ENCODE measurements at regions not wholly inside any gene's neighbourhood (a gene's known extent, or its start where the extent isn't known, plus 50 kb on each side); places are given as distances from the start of the nearest gene placed in this dataset.

DNA sequence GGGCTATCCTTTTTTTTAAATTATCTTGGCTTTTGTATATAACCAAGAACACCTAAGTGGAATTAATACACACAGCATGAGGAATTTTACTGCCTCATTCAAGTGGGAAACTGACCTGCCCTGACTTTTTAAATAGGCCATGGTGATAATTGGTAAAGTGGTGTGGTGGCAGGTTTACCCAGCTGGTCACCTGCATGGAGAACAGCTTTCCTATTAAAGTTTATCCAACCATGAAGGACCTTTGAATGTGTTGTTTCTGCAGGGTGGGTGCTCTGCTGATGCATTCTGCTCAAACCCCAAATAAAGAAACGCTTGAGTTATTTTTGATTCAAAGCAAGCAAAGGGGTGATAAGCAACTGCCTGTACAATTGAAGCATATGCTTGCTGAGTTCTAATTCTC is 261.0 kb upstream of the GRIN3A start:
- DNase-seq (ENCODE audit: extremely low read depth, low read depth): no peak
- H3K4me3 ChIP-seq (replicated peaks; ENCODE audit: low read depth, low read length): no peak overlapping the region
- TF ChIP-seq, protein P1, sequence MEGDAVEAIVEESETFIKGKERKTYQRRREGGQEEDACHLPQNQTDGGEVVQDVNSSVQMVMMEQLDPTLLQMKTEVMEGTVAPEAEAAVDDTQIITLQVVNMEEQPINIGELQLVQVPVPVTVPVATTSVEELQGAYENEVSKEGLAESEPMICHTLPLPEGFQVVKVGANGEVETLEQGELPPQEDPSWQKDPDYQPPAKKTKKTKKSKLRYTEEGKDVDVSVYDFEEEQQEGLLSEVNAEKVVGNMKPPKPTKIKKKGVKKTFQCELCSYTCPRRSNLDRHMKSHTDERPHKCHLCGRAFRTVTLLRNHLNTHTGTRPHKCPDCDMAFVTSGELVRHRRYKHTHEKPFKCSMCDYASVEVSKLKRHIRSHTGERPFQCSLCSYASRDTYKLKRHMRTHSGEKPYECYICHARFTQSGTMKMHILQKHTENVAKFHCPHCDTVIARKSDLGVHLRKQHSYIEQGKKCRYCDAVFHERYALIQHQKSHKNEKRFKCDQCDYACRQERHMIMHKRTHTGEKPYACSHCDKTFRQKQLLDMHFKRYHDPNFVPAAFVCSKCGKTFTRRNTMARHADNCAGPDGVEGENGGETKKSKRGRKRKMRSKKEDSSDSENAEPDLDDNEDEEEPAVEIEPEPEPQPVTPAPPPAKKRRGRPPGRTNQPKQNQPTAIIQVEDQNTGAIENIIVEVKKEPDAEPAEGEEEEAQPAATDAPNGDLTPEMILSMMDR (IDR thresholded peaks at IDR 0.05; ENCODE audit: low read depth, low read length, missing control alignments): no peak

DNA sequence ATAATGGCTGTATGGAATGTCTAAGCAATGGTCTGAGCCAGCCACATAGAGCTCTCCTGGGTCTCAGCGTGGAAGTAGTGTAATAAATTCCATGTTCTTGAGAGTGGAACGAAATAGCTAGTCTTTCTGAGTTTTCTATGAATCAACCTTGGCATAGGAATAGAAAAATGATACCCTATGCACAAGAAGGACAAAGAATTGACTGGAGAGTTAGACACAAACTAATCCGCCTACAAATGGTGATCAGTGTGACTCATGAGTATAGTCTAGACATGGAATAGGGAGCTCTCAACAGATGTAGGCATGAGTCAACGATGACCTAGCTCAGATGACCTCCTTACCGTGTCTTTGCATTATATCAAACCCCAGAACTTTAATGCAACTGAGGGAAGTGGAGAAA is 256.8 kb upstream of the GRIN3A start:
- TF ChIP-seq, protein P1 (IDR thresholded peaks at IDR 0.05; ENCODE audit: low read depth, low read length, missing control alignments): no peak
- no peak overlapping the region for H3K4me3 ChIP-seq (replicated peaks; ENCODE audit: low read depth, low read length)
- no peak for DNase-seq (ENCODE audit: extremely low read depth, low read depth)

DNA sequence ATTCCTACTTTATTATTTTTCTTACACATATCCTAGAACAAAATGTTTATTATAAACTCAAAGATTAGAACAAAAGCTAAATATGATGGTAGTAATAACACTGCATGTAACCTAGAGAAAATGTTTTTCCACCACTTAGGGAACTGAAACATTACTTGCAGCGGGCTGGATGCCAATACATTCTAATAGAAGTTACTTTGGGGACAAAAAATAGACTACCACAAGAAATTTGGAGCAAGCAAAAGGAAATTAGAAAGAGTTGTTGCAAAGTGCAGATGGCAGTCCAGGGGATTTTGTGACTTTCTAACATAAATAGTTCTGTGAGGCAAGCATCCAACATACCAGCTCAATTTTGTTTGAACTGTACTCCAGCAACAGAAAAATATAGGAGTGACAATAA is 255.3 kb upstream of the GRIN3A start:
- no peak overlapping the region for H3K4me3 ChIP-seq (replicated peaks; ENCODE audit: low read depth, low read length)
- TF ChIP-seq, protein P1 (IDR thresholded peaks at IDR 0.05; ENCODE audit: low read depth, low read length, missing control alignments): no peak
- no peak for DNase-seq (ENCODE audit: extremely low read depth, low read depth)

DNA sequence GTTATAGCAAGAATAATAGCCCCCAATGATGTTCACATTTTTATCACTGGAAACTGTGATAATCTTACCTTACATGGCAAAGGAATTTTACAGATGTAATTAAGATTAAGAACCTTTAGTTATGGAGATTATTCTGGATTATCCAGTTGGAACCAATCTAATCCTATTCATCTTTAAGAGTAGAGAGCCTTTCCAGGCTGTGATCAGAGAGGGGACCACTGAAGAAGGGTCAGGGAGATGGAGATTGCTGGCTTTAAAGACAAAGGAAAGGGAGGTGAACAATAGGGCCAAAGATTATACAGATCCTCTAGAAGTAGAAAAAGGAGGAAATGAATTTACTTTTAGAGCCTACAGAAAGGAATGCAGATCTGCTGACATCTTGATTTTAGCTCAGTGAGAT is 253.5 kb upstream of the GRIN3A start:
- DNase-seq (ENCODE audit: extremely low read depth, low read depth): no peak
- TF ChIP-seq, protein P1 (IDR thresholded peaks at IDR 0.05; ENCODE audit: low read depth, low read length, missing control alignments): no peak
- H3K4me3 ChIP-seq (replicated peaks; ENCODE audit: low read depth, low read length): no peak overlapping the region

DNA sequence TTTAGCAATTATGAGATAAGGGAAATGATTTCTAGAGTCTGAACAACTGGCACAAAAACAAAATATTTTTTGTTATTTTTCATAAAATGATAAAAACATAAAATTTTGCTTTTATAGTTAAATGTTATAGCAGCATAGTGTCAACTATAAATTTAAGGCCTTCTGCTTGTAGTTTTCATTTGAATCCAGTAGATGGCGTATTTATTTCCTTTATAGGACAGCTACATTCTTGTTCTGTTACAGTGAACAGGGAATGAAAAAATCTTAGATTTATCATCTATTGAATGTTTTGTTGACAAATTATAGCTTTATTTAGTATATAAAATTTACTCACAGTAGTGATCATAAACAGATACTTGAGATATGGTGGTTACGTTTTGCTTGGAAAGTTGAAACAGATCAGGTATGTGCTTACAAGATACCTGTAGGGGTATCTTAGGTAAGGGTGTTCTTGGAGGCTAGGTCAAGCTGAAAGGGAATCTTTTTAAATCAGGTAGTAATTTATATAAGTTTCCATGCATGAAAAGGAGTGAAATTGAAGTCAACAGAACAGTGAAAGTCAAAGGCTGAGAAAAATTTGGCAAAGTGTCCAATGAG is 239.3 kb upstream of the GRIN3A start:
- TF ChIP-seq, protein P1 (IDR thresholded peaks at IDR 0.05; ENCODE audit: low read depth, low read length, missing control alignments): no peak
- DNase-seq (ENCODE audit: extremely low read depth, low read depth): no peak
- H3K4me3 ChIP-seq (replicated peaks; ENCODE audit: low read depth, low read length): no peak overlapping the region

DNA sequence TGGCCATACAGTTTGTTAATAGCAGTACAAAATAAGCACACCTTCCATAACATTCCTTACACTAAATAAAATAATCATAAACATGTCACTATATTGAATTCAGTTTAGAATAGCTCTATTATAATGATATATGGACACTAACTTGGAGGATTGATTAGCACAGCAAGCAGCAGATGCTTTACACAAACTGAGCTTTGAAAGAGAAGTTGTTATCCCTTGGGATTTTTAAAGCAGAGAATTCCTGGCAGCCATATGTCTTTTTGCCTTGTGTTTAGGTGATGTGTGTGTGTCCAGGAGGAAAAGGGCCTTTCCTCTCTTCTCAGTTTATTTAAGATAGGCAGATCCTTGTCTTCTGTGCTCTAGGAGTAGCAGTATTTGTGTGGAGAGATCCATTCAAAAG is 232.2 kb upstream of the GRIN3A start:
- no peak overlapping the region for H3K4me3 ChIP-seq (replicated peaks; ENCODE audit: low read depth, low read length)
- TF ChIP-seq, protein P1 (IDR thresholded peaks at IDR 0.05; ENCODE audit: low read depth, low read length, missing control alignments): no peak
- DNase-seq (ENCODE audit: extremely low read depth, low read depth): no peak

DNA sequence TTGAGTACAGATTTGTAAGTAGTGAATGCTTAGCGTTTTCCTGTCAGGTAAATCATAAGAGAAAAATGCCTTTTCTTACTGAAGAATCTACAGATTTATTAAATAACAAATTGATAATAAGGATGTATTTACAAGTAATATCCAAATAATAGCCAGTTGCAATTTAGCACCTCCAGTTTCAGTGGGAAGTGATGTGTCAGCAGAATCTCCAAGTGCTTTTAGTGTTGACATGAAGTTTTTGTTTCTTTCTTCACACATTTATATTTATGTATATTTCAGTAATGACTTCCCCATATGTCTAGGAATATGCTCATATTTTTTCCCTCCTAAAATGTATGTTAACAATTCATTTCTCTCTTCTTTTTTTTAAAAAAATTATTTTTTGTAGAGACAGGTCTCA is 229.9 kb upstream of the GRIN3A start:
- no peak overlapping the region for H3K4me3 ChIP-seq (replicated peaks; ENCODE audit: low read depth, low read length)
- no peak for DNase-seq (ENCODE audit: extremely low read depth, low read depth)
- TF ChIP-seq, protein P1 (IDR thresholded peaks at IDR 0.05; ENCODE audit: low read depth, low read length, missing control alignments): no peak

Measured in HFF-Myc (cell line).